Adrenal gland (tissue), 5 donors: ENCODE measurements at regions not wholly inside any gene's neighbourhood (a gene's known extent, or its start where the extent isn't known, plus 50 kb on each side); places are given as distances from the start of the nearest gene placed in this dataset.

ENCODE experiments used
- CTCF ChIP-seq, 6 experiments: fragments of 450-650 bp in 4 of 6; fragments of 200-600 bp in 2 of 6; sonication (generic) in 1 of 6; IDR thresholded peaks; 1 replicate in 5 of 6; 2 replicates in 1 of 6; pipeline versions ENCODE4 v1.5.1 to v1.8.0; 2016 to 2021; ENCODE audit warnings: antibody characterized with exemption in 6 of 6, mild to moderate bottlenecking in 2 of 6, moderate library complexity in 1 of 6
- POLR2A ChIP-seq, 2 donors: fragments of 450-650 bp; IDR thresholded peaks; one replicate each; pipeline ENCODE4 v1.6.1; 2017; ENCODE audit warnings: antibody characterized with exemption in 2 of 2, mild to moderate bottlenecking in 2 of 2, moderate library complexity in 1 of 2
- donor health status: DM: no; HTN: no; CAD: no.

- TF ChIP-seq POLR2A (IDR thresholded peaks at IDR 0.05) = no peak
- no peak for TF ChIP-seq CTCF (IDR thresholded peaks at IDR 0.05)
These were observed 632.8 kb upstream of the RAG2 start for GRCh38 chr11:37230865-37231264.
